ENCODE measurements at regions not wholly inside any gene's neighbourhood (a gene's known extent, or its start where the extent isn't known, plus 50 kb on each side); places are given as distances from the start of the nearest gene placed in this dataset.

GRCh38 chr2:106976548-106976947, 90.6 kb upstream of the ST6GAL2 start:
- DNase-seq (ENCODE audit: low read depth): no peak
- no peak for TF ChIP-seq CTCF (IDR thresholded peaks at IDR 0.05; ENCODE audit: insufficient read depth, low read depth, low read length, missing control alignments)
- no peak overlapping the region for H3K4me3 ChIP-seq (ENCODE audit: low read depth, low read length)

- TF ChIP-seq CTCF (IDR thresholded peaks at IDR 0.05; ENCODE audit: insufficient read depth, low read depth, low read length, missing control alignments): no peak
- DNase-seq (ENCODE audit: low read depth): no peak
- no peak overlapping the region for H3K4me3 ChIP-seq (ENCODE audit: low read depth, low read length)
Measured at GRCh38 chr2:106977717-106978116, 91.8 kb upstream of the ST6GAL2 start.

GRCh38 chr2:106978647-106979046, 92.7 kb upstream of the ST6GAL2 start:
- H3K4me3 ChIP-seq (ENCODE audit: low read depth, low read length): no peak overlapping the region
- no peak for TF ChIP-seq CTCF (IDR thresholded peaks at IDR 0.05; ENCODE audit: insufficient read depth, low read depth, low read length, missing control alignments)
- no peak for DNase-seq (ENCODE audit: low read depth)

GRCh38 chr2:106981491-106981890, 95.5 kb upstream of the ST6GAL2 start:
- no peak overlapping the region for H3K4me3 ChIP-seq (ENCODE audit: low read depth, low read length)
- DNase-seq (ENCODE audit: low read depth): no peak
- TF ChIP-seq CTCF (IDR thresholded peaks at IDR 0.05; ENCODE audit: insufficient read depth, low read depth, low read length, missing control alignments): no peak

GRCh38 chr2:106982350-106982749, 96.4 kb upstream of the ST6GAL2 start:
- TF ChIP-seq CTCF (IDR thresholded peaks at IDR 0.05; ENCODE audit: insufficient read depth, low read depth, low read length, missing control alignments): no peak

GRCh38 chr2:106983305-106983704, 97.3 kb upstream of the ST6GAL2 start:
- H3K4me3 ChIP-seq (ENCODE audit: low read depth, low read length): no peak overlapping the region
- no peak for DNase-seq (ENCODE audit: low read depth)
- no peak for TF ChIP-seq CTCF (IDR thresholded peaks at IDR 0.05; ENCODE audit: insufficient read depth, low read depth, low read length, missing control alignments)

More at GRCh38 chr2:106982350-106982749, 96.4 kb upstream of the ST6GAL2 start:
- H3K4me3 ChIP-seq (ENCODE audit: low read depth, low read length): no peak overlapping the region
- no peak for DNase-seq (ENCODE audit: low read depth)

- no peak overlapping the region for H3K4me3 ChIP-seq (ENCODE audit: low read depth, low read length)
- no peak for TF ChIP-seq CTCF (IDR thresholded peaks at IDR 0.05; ENCODE audit: insufficient read depth, low read depth, low read length, missing control alignments)
- DNase-seq (ENCODE audit: low read depth): no peak
Measured at GRCh38 chr2:106988361-106988760, 102.4 kb upstream of the ST6GAL2 start.

All from GM12865 (cell line).